ENCODE measurements at regions not wholly inside any gene's neighbourhood (a gene's known extent, or its start where the extent isn't known, plus 50 kb on each side); places are given as distances from the start of the nearest gene placed in this dataset.

- Histone ChIP-seq H3K4me1 (ENCODE audit: insufficient read depth, poor library complexity, severe bottlenecking) (peaks cover 3% of the 10 kb centered on the region), H3K27ac (ENCODE audit: poor library complexity, severe bottlenecking) (no peak overlapping the region), H3K9me3 (ENCODE audit: severe bottlenecking) (no peaks in the 10 kb centered on the region), H3K36me3 (ENCODE audit: low read depth) (no peaks in the 10 kb centered on the region), H3K27me3 (ENCODE audit: insufficient read depth, poor library complexity, severe bottlenecking) (no peaks in the 10 kb centered on the region), H3K4me3 (ENCODE audit: severe bottlenecking) (no peak overlapping the region)
- TF ChIP-seq CTCF (IDR thresholded peaks at IDR 0.05; ENCODE audit: poor library complexity, severe bottlenecking) = no peak
- DNase-seq (ENCODE audit: low spot score) (no peak), ATAC-seq (ENCODE audit: low read depth) (peak; percentile 87)
These were observed 266.2 kb upstream of the PLXNA2 start for GRCh38 chr1:208510192-208510952.

- H3K9me3 ChIP-seq (ENCODE audit: severe bottlenecking) = no peaks in the 10 kb centered on the region
- H3K4me3 ChIP-seq (ENCODE audit: severe bottlenecking) = no peak overlapping the region
- H3K4me1 ChIP-seq (ENCODE audit: insufficient read depth, poor library complexity, severe bottlenecking) = peaks cover 3% of the 10 kb centered on the region
- no peak for DNase-seq (ENCODE audit: low spot score)
- H3K27ac ChIP-seq (ENCODE audit: poor library complexity, severe bottlenecking) = no peak overlapping the region
- ATAC-seq (ENCODE audit: low read depth) = no peak
- H3K36me3 ChIP-seq (ENCODE audit: low read depth) = no peaks in the 10 kb centered on the region
- H3K27me3 ChIP-seq (ENCODE audit: insufficient read depth, poor library complexity, severe bottlenecking) = no peaks in the 10 kb centered on the region
- no peak for TF ChIP-seq CTCF (IDR thresholded peaks at IDR 0.05; ENCODE audit: poor library complexity, severe bottlenecking)
These were observed 267.2 kb upstream of the PLXNA2 start for GRCh38 chr1:208511242-208511860.

GRCh38 chr1:208513799-208514198 is 269.6 kb upstream of the PLXNA2 start:
- H3K4me1 ChIP-seq (ENCODE audit: insufficient read depth, poor library complexity, severe bottlenecking) = peaks cover 3% of the 10 kb centered on the region
- TF ChIP-seq CTCF (IDR thresholded peaks at IDR 0.05; ENCODE audit: poor library complexity, severe bottlenecking) = no peak
- H3K36me3 ChIP-seq (ENCODE audit: low read depth) = no peaks in the 10 kb centered on the region
- no peak overlapping the region for H3K27ac ChIP-seq (ENCODE audit: poor library complexity, severe bottlenecking)
- H3K27me3 ChIP-seq (ENCODE audit: insufficient read depth, poor library complexity, severe bottlenecking) = no peaks in the 10 kb centered on the region
- no peaks in the 10 kb centered on the region for H3K9me3 ChIP-seq (ENCODE audit: severe bottlenecking)
- no peak overlapping the region for H3K4me3 ChIP-seq (ENCODE audit: severe bottlenecking)
- ATAC-seq (ENCODE audit: low read depth) (no peak), DNase-seq (ENCODE audit: low spot score) (no peak)

GRCh38 chr1:208515129-208515528 is 270.9 kb upstream of the PLXNA2 start:
- Histone ChIP-seq H3K4me1 (ENCODE audit: insufficient read depth, poor library complexity, severe bottlenecking) (peaks cover 3% of the 10 kb centered on the region), H3K27me3 (ENCODE audit: insufficient read depth, poor library complexity, severe bottlenecking) (no peaks in the 10 kb centered on the region), H3K27ac (ENCODE audit: poor library complexity, severe bottlenecking) (no peak overlapping the region), H3K36me3 (ENCODE audit: low read depth) (no peaks in the 10 kb centered on the region), H3K9me3 (ENCODE audit: severe bottlenecking) (no peaks in the 10 kb centered on the region), H3K4me3 (ENCODE audit: severe bottlenecking) (no peak overlapping the region)
- TF ChIP-seq CTCF (IDR thresholded peaks at IDR 0.05; ENCODE audit: poor library complexity, severe bottlenecking) = no peak
- DNase-seq (ENCODE audit: low spot score) = no peak
- no peak for ATAC-seq (ENCODE audit: low read depth)

- no peaks in the 10 kb centered on the region for H3K36me3 ChIP-seq (ENCODE audit: low read depth)
- H3K9me3 ChIP-seq (ENCODE audit: severe bottlenecking) = no peaks in the 10 kb centered on the region
- H3K4me1 ChIP-seq (ENCODE audit: insufficient read depth, poor library complexity, severe bottlenecking) = no peaks in the 10 kb centered on the region
- no peaks in the 10 kb centered on the region for H3K27me3 ChIP-seq (ENCODE audit: insufficient read depth, poor library complexity, severe bottlenecking)
- ATAC-seq (ENCODE audit: low read depth) (no peak), DNase-seq (ENCODE audit: low spot score) (no peak)
- no peak for TF ChIP-seq CTCF (IDR thresholded peaks at IDR 0.05; ENCODE audit: poor library complexity, severe bottlenecking)
- H3K27ac ChIP-seq (ENCODE audit: poor library complexity, severe bottlenecking) = no peak overlapping the region
- H3K4me3 ChIP-seq (ENCODE audit: severe bottlenecking) = no peak overlapping the region
These were observed 272.6 kb upstream of the PLXNA2 start for GRCh38 chr1:208516780-208517179.

All from RWPE2 (cell line).